H54 (cell line): ENCODE measurements at regions not wholly inside any gene's neighbourhood (a gene's known extent, or its start where the extent isn't known, plus 50 kb on each side); places are given as distances from the start of the nearest gene placed in this dataset.
A peak's percentile ranks its signal among the peaks of the same experiment; 100 is the strongest.

ENCODE experiments used
- DNase-seq: peaks from one replicate; pipeline ENCODE4 v3.0.0; 2011; ENCODE audit warnings: low spot score, mixed read lengths; ENCODE audit not compliant: insufficient read length
- FAIRE-seq: peaks from 3 replicates; lab custom pipeline; 2011; peaks lifted over from hg19 to GRCh38; lab: Jason Lieb, UNC
- POLR2A ChIP-seq: IDR thresholded peaks from 2 replicates; pipeline ENCODE4 v1.6.1; 2011; ENCODE audit warnings: low read depth, mild to moderate bottlenecking, low read length

DNA sequence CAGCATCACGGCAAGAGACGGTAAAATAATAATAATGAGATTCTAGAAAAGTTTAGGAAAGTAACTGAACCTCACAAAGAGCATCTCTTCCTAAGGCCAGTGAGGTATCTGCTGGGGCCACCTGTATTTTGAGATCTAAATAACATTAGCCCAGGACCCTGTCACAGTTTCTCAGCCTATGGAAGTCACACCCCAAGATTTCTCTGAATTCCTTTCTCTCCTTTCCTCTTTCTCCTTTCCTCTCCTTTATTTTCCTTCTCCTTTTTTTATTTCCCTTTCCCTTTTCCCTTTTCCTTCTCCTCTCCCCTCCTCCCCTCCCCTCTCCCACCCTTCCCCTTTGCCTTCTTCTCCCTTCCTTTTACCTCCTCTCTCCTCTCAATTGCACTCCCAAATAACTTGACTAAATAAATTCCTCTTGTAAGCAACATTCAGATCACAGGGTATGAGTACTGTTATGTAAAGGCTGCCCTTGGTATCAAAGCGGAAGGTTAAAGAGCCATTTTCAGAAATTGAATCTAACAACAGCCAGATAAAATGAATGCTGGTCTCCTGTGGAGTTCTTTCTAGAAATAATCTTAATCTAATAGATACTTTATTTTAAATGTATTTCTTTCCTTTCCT, 506.2 kb downstream of the EPM2A start:
- FAIRE-seq = no peak
- TF ChIP-seq POLR2A = no peak
- DNase-seq = no peak

DNA sequence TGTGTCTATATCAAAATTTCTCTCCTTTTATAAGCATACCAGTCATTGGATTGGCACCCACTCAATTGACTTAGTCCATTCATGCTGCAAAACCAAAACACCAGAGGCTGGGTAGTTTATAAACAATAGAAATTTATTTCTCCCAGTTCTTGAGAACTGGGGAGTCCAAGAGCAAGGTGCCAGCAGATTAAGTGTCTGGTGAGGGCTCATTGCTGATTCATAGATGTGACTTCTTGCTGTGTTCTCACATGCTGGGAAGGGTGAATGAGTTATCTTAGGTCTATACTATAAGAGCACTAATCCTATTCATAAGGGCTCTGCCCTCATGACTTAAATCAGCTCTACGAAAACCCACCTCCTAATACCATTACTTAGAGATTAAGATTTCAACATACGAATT, 501.4 kb downstream of the EPM2A start:
- DNase-seq (no peak), FAIRE-seq (no peak)
- no peak for TF ChIP-seq POLR2A

DNA sequence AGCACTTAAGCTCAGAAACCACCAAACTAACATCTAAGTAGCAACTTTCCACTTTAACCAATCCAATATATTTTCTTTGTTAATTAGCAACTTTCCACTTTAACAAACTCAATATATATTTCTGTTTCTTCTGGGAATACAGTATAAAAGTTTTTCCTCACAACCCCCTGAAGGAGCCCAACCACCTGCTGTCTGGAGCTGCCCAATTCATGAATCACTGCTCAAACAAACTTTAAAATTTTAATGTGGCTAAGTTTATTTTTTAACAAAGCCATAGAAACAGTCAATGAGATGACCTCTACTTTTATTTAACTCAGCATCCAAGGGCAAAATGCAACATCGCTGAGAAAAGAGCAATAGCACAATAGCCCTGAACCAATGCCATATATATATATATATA, 500.1 kb downstream of the EPM2A start:
- TF ChIP-seq POLR2A = no peak
- FAIRE-seq (no peak), DNase-seq (no peak)

DNA sequence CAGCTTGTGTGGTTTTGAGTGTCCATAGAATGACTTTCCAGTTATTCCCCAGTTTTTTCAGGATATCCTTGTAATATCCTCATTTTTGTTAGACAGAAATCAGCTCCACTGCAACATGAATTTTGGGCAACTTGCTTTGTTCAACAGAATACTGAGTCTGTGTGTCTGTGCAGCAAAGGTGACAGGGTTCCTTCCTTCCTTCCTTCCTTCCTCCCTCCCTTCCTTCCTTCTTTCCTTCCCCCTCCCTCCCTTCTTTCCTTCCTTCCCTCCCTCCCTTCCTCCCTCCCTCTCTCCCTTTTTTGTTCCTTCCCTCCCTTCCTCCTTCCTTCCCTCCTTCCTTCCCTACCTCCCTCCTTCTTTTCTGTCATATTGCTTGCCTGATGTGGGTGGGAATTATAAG, 496.5 kb downstream of the EPM2A start:
- FAIRE-seq = no peak
- DNase-seq = no peak
- no peak for TF ChIP-seq POLR2A

DNA sequence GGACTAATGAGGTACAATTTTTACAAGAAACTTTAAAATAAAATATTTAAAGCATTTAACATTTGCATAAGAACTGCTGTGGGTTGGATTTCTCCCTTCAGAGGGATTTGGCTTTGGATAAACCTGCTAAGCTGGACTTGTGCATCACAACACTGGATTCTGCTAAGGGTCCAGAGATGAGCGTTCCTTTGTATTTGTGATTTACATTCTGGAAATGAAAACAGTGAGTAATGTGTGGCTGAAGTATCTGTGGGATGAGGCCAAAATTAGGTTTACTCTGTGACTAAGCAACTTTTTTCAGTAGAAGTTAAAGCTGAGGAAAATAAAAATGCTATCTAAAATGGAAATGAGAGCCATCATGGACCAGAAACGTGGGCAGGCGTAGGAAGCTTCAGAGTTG, 494.3 kb downstream of the EPM2A start:
- no peak for TF ChIP-seq POLR2A
- FAIRE-seq = peak; percentile 50
- peak; percentile 5 for DNase-seq

DNA sequence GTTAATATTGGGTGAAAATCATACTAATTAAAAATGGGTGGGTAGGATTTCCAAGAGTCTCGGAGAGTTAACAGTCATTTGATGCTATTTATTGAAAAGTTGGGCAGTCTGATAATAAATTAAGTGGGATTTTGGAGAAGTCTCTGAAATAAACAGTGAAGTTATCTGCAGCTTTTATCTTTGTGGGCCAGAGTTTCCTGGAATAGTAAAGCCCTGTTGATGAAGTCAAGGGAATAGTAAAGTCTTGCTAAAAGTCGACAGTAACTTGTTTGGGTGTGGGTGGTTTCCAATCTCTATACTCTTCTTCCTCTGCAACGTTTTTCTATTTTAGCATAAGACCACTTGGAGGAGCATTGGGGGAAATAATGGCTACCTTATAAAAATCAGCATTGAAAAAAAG, 493.6 kb downstream of the EPM2A start:
- FAIRE-seq (no peak), DNase-seq (no peak)
- no peak for TF ChIP-seq POLR2A

DNA sequence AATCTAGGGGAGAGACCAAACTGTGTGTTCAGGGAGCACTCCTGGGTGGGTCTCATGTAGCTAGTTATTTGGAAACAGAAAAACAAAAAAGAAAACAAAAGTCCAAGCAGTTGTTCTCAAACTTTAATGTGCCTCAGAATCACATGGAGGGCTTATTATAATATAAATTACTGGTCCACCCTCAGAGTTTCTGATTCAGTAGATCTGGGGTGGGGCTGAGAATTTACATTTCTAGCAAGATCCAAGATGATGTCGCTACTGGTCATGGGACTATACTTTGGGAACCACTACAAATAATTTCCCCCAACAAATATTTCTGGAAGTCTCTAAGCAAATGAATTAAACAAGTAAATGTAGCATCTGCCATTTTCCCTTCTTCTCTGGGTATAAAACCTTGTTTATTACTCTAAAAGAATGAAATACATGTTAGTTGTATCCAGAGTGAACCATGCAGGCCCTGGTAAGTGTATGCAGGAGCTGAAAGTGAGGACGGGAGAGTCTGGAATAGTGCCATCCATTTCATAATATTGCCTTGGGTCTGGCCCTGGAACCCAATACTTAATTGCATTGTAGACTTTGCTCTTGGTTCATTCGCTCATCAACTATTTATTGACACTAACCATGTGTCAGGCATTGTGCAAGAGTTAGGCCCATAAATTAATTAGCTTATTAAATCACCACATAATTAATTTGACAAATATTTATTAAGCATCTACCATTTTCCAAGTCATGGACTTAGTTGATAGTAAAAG, 490.8 kb downstream of the EPM2A start:
- DNase-seq = no peak
- no peak for TF ChIP-seq POLR2A

GRCh38 chr6:145245119-145245518, 490.2 kb downstream of the EPM2A start:
- TF ChIP-seq POLR2A = no peak
- DNase-seq = no peak
- FAIRE-seq = no peak

More for the DNA sequence above, 490.8 kb downstream of the EPM2A start:
- no peak for FAIRE-seq

- TF ChIP-seq POLR2A = no peak
- DNase-seq = peak; percentile 11
- FAIRE-seq = peak; percentile 90
Observed at GRCh38 chr6:145247692-145248419, 487.5 kb downstream of the EPM2A start.

DNA sequence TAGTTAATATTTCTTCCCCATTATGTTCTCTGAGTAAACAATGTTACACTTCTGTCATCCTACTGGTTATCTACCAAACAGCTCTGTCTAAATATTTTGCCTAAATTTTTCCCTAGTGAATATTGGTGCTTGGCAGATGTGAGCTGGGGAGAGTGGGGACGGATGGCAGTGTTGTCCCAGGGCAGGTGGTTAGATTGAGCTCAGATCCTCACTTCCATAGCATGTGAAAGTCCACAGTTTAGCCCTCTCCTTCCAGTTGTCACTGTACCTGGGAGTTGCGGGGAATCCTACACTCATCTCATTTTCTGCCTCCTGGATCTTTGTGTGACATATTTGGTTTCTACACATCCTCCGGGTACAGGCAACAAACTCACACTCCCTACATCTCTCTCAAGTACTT, 484.9 kb downstream of the EPM2A start:
- no peak for DNase-seq
- TF ChIP-seq POLR2A = no peak
- no peak for FAIRE-seq

DNA sequence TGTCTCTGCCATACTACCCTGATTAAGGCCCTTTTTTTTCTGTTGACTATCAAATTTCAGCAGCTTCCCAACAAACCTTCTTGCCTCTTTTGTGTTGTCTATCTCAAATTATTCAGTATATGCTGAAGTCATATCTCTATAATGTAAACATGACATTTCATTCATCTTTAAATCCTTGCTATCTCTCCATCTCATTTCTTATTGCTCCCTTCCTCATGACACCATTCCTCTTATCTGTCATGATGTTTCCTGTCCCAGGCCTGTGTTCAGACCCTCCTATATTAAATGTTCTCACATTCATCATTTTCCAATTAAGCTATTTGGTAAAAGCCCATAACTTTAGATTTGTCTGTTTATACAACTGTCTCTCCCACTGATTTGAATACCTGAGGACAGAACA, 482.6 kb downstream of the EPM2A start:
- no peak for TF ChIP-seq POLR2A
- no peak for FAIRE-seq

GRCh38 chr6:145254649-145255401, 480.5 kb downstream of the EPM2A start:
- FAIRE-seq = no peak

More for the DNA sequence above, 482.6 kb downstream of the EPM2A start:
- DNase-seq = no peak

DNA sequence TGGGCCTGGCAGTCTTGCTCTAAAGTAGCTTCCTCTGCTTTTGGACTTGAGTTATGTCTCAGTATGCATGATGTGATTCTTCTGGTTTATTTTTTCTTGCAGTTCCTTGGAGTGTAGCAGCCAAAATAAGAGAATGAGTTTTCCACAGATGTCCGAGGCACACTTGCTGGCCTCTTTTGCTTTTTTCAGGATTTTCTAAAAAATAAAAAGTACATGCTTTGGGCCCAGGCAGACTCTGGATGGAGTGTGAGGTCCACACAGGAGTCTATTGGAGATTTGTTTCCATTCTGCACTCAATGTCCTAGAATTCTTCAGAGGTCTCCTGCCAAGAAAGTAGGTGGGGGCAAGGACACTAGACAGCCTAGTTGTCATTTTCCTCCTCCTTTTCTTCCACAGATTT, 477.6 kb downstream of the EPM2A start:
- no peak for TF ChIP-seq POLR2A
- FAIRE-seq (no peak), DNase-seq (no peak)

More at GRCh38 chr6:145254649-145255401, 480.5 kb downstream of the EPM2A start:
- DNase-seq = no peak
- TF ChIP-seq POLR2A = no peak
